ENCODE measurements at regions not wholly inside any gene's neighbourhood (a gene's known extent, or its start where the extent isn't known, plus 50 kb on each side); places are given as distances from the start of the nearest gene placed in this dataset.

GRCh38 chr5:96117771-96118651 lies 156.4 kb upstream of the ELL2 start:
- peak in 1 of 2 experiments; percentile 5 for DNase-seq (ENCODE audit: low read depth in 1 of 2, low spot score in 1 of 2)
- Histone ChIP-seq H3K27ac (no peak overlapping the region), H3K4me2 (peak overlapping the region; percentile 49), H3K9me3 (no peaks in the 10 kb centered on the region), H3K4me3 (no peak overlapping the region), H3K4me1 (peaks cover 17% of the 10 kb centered on the region)
- FAIRE-seq, result peak; percentile 51
- CTCF ChIA-PET, result no interaction called here
- 46% methylated on average over 3 of the region's 3 CpGs for WGBS (ENCODE audit: missing lambda C conversion rate)
- POLR2A ChIA-PET, result no interaction called here
- ATAC-seq, result no peak
- no peak for TF ChIP-seq CHD4 (IDR thresholded peaks at IDR 0.05; ENCODE audit: borderline replicate concordance)

GRCh38 chr5:96115147-96115807 lies 153.6 kb upstream of the ELL2 start:
- peaks cover 17% of the 10 kb centered on the region for H3K4me1 ChIP-seq
- FAIRE-seq (no peak), DNase-seq (ENCODE audit: low read depth in 1 of 2, low spot score in 1 of 2) (no peak), ATAC-seq (no peak)
- no peak overlapping the region for H3K4me3 ChIP-seq
- CTCF ChIA-PET, result interaction anchor here (1.7 kb wide), 1 partner anchor 221 kb away, joined by 6 read pairs; no protein-coding TSS in a partner anchor
- TF ChIP-seq RNF2 (IDR thresholded peaks at IDR 0.05; ENCODE audit: borderline replicate concordance, low read depth), result no peak
- TF ChIP-seq BHLHE40 (IDR thresholded peaks at IDR 0.05; ENCODE audit: low read depth, low read length), result no peak
- no peak overlapping the region for H3K27ac ChIP-seq
- POLR2A ChIA-PET, result interaction anchor here (0.6 kb wide), 1 partner anchor 18 kb away, joined by 4 read pairs; no protein-coding TSS in a partner anchor
- no peak overlapping the region for H3K4me2 ChIP-seq
- WGBS (ENCODE audit: missing lambda C conversion rate), result 61% methylated on average over 1 of the region's 1 CpG
- H3K9me3 ChIP-seq, result no peaks in the 10 kb centered on the region

- H3K27ac ChIP-seq, result no peak overlapping the region
Observed at GRCh38 chr5:96114736-96115135, 153.1 kb upstream of the ELL2 start.

GRCh38 chr5:96113170-96113939 lies 151.7 kb upstream of the ELL2 start:
- H3K27ac ChIP-seq, result peak overlapping the region; percentile 8 to 16; a peak in 1 of 6 replicates
- TF ChIP-seq FOXS1 (CRISPR knock-in tag; IDR thresholded peaks at IDR 0.05), result no peak
- no peak for TF ChIP-seq ZNF302 (CRISPR knock-in tag; IDR thresholded peaks at IDR 0.05)
- TF ChIP-seq E2F6 (IDR thresholded peaks at IDR 0.05; ENCODE audit: borderline replicate concordance, low read depth), result no peak
- TF ChIP-seq RNF2 (IDR thresholded peaks at IDR 0.05; ENCODE audit: borderline replicate concordance, low read depth), result no peak
- TF ChIP-seq MAX (IDR thresholded peaks at IDR 0.05), result no peak
- no peak for TF ChIP-seq CHD2 (IDR thresholded peaks at IDR 0.05; ENCODE audit: low read length, partially characterized antibody)
- TF ChIP-seq BCL3 (IDR thresholded peaks at IDR 0.05), result no peak
- TF ChIP-seq EHF (CRISPR knock-in tag; IDR thresholded peaks at IDR 0.05), result no peak
- peaks cover 13% of the 10 kb centered on the region for H3K4me1 ChIP-seq
- ATAC-seq, result no peak
- no peak for DNase-seq (ENCODE audit: low read depth in 1 of 2, low spot score in 1 of 2)
- H3K9me3 ChIP-seq, result no peaks in the 10 kb centered on the region
- no peak overlapping the region for H3K4me3 ChIP-seq
- 74% methylated on average over 2 of the region's 2 CpGs for WGBS (ENCODE audit: missing lambda C conversion rate)
- CTCF ChIA-PET, result interaction anchor here (1.1 kb wide), 1 partner anchor 35 kb away, joined by 3 read pairs; no protein-coding TSS in a partner anchor
- FAIRE-seq, result peak; percentile 49
- H3K4me2 ChIP-seq, result no peak overlapping the region
- POLR2A ChIA-PET, result no interaction called here

More at GRCh38 chr5:96114736-96115135, 153.1 kb upstream of the ELL2 start:
- H3K4me3 ChIP-seq, result no peak overlapping the region
- no peak overlapping the region for H3K4me2 ChIP-seq
- H3K4me1 ChIP-seq, result peaks cover 17% of the 10 kb centered on the region
- H3K9me3 ChIP-seq, result no peaks in the 10 kb centered on the region
- POLR2A ChIA-PET, result interaction anchor here (0.6 kb wide), 1 partner anchor 18 kb away, joined by 4 read pairs; no protein-coding TSS in a partner anchor
- 90% methylated on average over 2 of the region's 2 CpGs for WGBS (ENCODE audit: missing lambda C conversion rate)
- no peak for DNase-seq (ENCODE audit: low read depth in 1 of 2, low spot score in 1 of 2)
- TF ChIP-seq GATA3 (IDR thresholded peaks at IDR 0.05; ENCODE audit: borderline replicate concordance) (no peak), HDAC2 (IDR thresholded peaks at IDR 0.05) (no peak), USF2 (IDR thresholded peaks at IDR 0.05) (no peak)
- ATAC-seq, result no peak
- no peak for FAIRE-seq
- CTCF ChIA-PET, result no interaction called here

Data from A549 (cell line).